ENCODE measurements at regions not wholly inside any gene's neighbourhood (a gene's known extent, or its start where the extent isn't known, plus 50 kb on each side); places are given as distances from the start of the nearest gene placed in this dataset.

DNA sequence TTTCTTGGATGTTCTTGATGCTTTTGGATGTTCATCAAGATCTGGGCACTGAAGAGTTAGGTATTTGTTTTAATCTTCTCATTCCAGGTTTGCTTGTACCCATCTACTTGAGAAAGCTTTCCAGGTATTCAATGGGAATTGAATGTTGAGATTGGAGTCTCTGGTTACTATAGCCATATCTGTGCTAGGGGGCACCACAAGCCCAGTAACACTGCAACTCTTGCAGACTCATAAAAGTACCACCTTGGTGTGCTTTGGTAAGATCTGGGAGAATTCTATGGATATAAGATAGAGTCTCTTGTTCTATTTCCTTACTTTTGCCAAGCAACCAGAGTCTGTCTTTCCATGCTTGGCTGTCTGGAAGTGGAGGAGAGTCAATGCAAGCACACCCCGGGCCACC is 518.9 kb upstream of the VRK2 start:
- no peak for DNase-seq

DNA sequence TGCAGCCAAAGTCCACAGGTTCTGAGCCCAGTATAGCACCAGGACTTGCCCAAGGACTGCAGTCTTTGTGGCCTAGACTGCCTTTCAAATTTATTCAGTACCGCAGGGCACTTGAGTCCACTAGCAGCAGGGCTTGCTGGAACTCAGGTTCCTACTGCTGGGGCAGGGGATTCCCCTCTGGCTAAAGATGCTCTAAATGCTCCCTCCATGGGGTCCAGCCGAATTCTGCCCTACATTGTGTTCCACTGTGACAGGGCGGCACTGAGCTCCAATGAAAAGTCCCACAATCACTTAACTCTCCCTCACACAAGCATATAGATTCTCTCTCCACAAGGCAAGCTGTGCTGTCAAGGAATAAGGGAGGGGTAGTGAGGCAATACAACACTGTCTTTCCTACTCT is 518.1 kb upstream of the VRK2 start:
- no peak for DNase-seq

DNA sequence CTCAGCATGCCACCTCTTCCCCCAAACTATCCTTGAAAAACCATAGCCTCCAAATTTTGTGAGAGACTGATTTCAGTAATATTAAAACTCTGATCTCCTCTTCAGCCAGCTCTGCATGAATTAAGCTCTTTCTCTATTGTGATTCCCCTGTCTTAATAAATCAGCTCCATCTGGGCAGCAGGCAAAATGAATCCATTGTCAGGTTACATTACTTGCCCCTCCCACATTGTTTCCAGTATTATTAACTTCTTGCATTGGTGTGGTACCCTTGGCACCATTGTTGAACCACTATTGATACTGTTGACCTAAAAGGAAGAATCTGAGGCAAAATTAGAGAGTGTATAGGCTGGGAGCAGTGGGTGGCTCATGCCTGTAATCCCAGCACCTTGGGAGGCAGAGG is 512.2 kb upstream of the VRK2 start:
- DNase-seq: no peak

DNA sequence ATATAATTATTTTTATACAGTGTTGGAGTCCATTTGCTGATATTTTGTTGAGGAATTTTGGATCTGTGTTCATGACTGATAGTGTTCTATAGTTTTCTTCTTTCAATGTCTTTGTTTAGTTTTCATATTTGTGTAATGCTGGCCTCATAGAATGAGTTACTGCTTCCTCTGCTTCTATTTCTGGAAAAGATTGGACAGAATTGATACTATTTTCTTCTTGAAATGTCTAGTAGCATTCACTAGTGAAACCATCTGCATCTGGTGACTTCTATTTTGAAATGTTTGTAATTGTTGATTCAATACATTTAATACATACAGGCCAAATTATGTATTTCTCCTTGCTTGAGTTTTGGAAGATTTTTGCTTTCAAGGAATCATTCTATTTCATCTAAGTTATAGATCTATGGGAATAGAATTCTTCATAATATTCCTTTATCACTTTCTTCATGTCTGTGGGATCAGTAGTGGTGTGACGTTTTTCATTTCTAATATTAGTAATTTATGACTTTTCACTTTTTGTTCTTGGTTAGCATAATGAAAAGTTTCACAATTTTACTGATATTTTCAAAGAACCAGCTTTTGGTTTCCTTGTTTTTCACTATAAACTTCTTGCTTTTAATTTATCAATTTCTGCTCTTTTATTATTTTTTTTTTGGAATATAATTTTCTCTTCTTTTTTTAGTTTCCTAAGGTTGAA is 509.9 kb upstream of the VRK2 start:
- no peak for DNase-seq

- no peak for DNase-seq
Measured at GRCh38 chr2:57539761-57540160, 506.8 kb upstream of the VRK2 start.

- DNase-seq: no peak
Measured at GRCh38 chr2:57542081-57542480, 504.5 kb upstream of the VRK2 start.

DNA sequence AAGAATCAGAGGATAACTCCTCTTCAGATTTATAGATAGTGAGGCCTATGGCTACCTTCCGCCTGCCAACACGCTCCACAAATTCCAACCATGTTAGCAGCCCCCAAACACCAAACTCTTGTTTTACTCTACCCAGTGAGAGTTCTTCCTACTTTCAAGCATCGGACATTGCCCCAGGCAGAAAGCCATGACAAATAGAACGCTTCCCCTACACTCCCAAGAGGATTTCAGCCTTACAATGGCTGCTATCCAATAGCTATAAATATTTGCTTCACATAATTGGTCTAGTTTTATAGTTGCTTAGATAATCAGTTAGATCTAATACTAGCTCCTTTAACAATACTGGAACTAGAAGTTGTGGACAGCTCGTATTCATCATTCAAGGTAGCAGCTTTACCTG is 503.4 kb upstream of the VRK2 start:
- no peak for DNase-seq

- no peak for DNase-seq
Measured at GRCh38 chr2:57544624-57545023, 502.0 kb upstream of the VRK2 start.

GRCh38 chr2:57546478-57546877 is 500.1 kb upstream of the VRK2 start:
- DNase-seq: no peak

- DNase-seq: peak; percentile 2
Measured at GRCh38 chr2:57549642-57550102, 496.9 kb upstream of the VRK2 start.

DNA sequence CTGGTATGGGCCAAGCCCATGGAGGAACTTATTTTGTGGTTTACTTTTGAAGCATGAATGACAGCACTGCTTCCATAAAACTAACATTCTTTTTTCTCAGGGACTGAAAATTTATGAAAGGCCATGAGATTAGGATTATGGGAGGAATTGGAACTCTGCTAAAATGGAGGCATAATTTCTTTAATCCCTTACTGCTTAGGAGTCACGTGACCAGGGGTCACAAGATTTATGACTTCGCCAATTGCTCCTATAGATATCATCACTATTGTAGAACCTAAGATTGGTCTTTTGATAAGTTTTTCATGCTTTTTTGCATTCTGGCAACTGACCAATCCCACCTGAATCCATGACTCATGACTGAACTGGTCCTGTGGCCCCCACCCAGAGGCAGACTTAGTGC is 495.7 kb upstream of the VRK2 start:
- no peak for DNase-seq

- no peak for DNase-seq
Measured at GRCh38 chr2:57552885-57553284, 493.7 kb upstream of the VRK2 start.

DNA sequence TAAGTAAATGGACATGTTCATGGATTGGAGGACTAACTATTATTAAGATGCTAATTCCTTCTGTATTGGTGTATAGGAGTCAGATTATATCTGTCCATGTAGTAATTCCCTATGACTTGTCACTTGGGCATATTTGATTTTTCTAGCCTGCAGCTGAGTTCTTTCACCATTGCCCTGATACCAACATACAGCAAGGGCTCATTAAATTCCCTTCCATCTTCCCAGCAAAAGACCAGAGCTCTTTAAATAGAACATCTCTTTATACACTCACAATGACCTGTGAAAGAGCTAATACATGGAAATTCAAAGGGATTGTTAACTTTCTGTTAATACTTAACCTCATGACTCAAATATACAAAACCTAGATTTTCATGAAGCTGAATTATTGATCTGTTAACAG is 492.3 kb upstream of the VRK2 start:
- no peak for DNase-seq

GRCh38 chr2:57558312-57558711 is 488.3 kb upstream of the VRK2 start:
- no peak for DNase-seq

DNA sequence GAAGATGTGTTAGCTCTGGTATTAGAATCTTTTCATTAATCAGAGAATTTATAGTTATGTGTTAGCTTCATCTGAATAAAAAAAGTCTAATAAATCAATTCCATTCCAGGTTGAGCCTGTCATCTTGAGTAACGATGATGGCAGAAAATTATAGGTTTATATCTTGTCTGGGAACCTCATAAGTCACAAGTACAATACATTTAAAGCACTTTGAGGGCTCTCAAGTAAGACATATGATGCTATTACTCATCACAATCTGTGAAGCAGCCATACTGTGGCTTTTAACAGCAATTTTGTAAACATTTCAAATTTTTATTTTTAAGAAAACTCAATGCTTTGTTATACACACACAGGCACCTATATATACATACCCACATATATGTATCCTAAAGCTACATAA is 484.1 kb upstream of the VRK2 start:
- DNase-seq: no peak

- no peak for DNase-seq
Measured at GRCh38 chr2:57563015-57563414, 483.6 kb upstream of the VRK2 start.

GRCh38 chr2:57567245-57567644 is 479.4 kb upstream of the VRK2 start:
- no peak for DNase-seq

- no peak for DNase-seq
Measured at GRCh38 chr2:57569396-57569795, 477.2 kb upstream of the VRK2 start.

DNA sequence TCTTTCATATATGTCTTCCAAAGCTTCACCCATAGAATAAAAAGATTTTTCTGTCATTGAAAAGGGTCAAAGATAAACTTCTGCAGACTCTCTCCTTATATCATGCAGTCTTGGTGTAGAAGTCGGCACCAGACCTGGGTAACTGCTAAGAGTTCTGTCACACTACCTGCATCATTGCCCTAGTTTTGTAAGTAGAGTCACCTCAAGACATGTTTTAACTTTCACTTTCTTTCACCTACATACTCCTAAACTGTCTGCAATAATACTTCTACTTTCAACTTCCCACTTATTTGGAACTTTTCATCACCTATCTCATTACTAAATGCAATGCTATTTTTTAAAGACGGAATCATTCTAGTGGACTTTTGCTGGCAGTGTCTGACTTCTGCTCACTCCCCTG is 475.6 kb upstream of the VRK2 start:
- no peak for DNase-seq

GRCh38 chr2:57575700-57576268 is 470.8 kb upstream of the VRK2 start:
- no peak for DNase-seq

GRCh38 chr2:57576983-57577382 is 469.6 kb upstream of the VRK2 start:
- no peak for DNase-seq

- no peak for DNase-seq
Measured at GRCh38 chr2:57597940-57598339, 448.7 kb upstream of the VRK2 start.

- DNase-seq: no peak
Measured at GRCh38 chr2:57598551-57598950, 448.1 kb upstream of the VRK2 start.

DNA sequence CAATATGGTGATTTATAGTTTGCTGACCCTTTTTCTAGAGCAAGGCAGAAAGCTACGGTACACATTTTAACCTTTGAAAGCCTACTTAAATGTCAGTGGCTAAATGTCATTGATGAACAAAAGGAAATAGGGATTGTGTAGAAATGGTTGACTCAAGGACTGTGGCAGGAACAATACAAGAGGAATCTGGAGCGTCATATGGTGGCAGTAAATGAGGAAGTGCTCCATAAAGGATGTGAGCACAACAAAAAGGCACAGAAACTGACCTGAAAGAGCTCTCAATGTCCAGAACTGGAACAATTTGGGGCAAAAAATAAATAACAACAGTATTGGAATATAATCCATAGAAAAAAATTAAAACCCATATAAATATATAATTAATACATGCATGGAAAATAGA is 443.9 kb upstream of the VRK2 start:
- DNase-seq: no peak

DNA sequence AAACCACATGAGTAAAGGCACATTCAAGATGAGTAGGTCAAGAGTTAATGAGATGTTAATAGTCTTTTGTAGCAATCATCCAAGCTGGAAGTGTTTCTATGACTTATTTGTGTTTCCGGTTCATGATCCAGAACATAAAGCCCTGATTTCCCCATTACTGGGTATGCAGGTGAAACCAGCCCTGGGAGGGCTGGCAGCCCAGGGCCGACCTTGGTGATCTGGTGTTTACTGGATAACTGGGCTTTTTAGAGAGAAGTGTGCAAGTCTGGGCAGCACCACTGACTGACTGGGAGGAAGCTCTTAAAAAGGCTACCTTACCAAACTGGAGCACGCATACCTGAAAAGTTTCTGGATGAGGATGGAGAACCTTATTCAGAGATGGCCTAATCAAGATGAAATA is 431.6 kb upstream of the VRK2 start:
- no peak for DNase-seq
